ENCODE measurements at regions not wholly inside any gene's neighbourhood (a gene's known extent, or its start where the extent isn't known, plus 50 kb on each side); places are given as distances from the start of the nearest gene placed in this dataset.

- no peaks in the 10 kb centered on the region for H4K20me1 ChIP-seq (replicated peaks; ENCODE audit: control insufficient read depth, extremely low read depth, insufficient read depth, low read length)
- H2AFZ ChIP-seq (ENCODE audit: low read depth, low read length), result no peak overlapping the region
- H3K4me1 ChIP-seq (ENCODE audit: control insufficient read depth, extremely low read depth, insufficient read depth, low read length), result no peaks in the 10 kb centered on the region
- CTCF ChIA-PET, result no interaction called here
- intact Hi-C loops (cut with micrococcal nuclease), result no loop called here
- H3K36me3 ChIP-seq (ENCODE audit: control insufficient read depth in 2 of 2, extremely low read depth in 1 of 2, insufficient read depth in 2 of 2, low read length in 2 of 2), result no peaks in the 10 kb centered on the region
- no peak overlapping the region for H3K4me3 ChIP-seq (replicated peaks in 1 of 3; ENCODE audit: insufficient read depth in 1 of 3, low read depth in 1 of 3, low read length in 3 of 3)
- BruUV-seq (replicated peaks), result no TSS peak
- no peak overlapping the region for H3K9ac ChIP-seq (replicated peaks; ENCODE audit: extremely low read depth, insufficient read depth, low read length)
- H3K9me3 ChIP-seq (replicated peaks; ENCODE audit: control insufficient read depth, insufficient read depth, low read length), result no peaks in the 10 kb centered on the region
- no peak for DNase-seq (ENCODE audit: low read depth, low spot score)
- no peaks in the 10 kb centered on the region for H3K79me2 ChIP-seq (ENCODE audit: control insufficient read depth, insufficient read depth, low read length)
- dilution Hi-C loops (cut with MboI; ENCODE audit: extremely low pct_ligation_motif_present, low sequenced_read_pairs), result no loop called here
- H3K9me1 ChIP-seq (replicated peaks; ENCODE audit: control insufficient read depth, extremely low read depth, insufficient read depth, low read length), result no peaks in the 10 kb centered on the region
- TF ChIP-seq FOS (IDR thresholded peaks at IDR 0.05; ENCODE audit: borderline replicate concordance, insufficient read depth, low read length) (no peak), POLR2AphosphoS5 (IDR thresholded peaks at IDR 0.05; ENCODE audit: insufficient read depth, low read depth, low read length) (no peak), JUN (IDR thresholded peaks at IDR 0.05; ENCODE audit: borderline replicate concordance, insufficient read depth, insufficient read length, low read depth) (no peak), MYC (IDR thresholded peaks at IDR 0.05; ENCODE audit: low read depth, low read length) (no peak), GATA2 (IDR thresholded peaks at IDR 0.05; ENCODE audit: insufficient read depth, insufficient read length, low read depth, low read length) (no peak), MAX (IDR thresholded peaks at IDR 0.05; ENCODE audit: insufficient read depth, insufficient read length) (no peak), EZH2 (IDR thresholded peaks at IDR 0.05; ENCODE audit: borderline replicate concordance, low read depth, low read length, severe bottlenecking) (no peak), POLR2A (IDR thresholded peaks at IDR 0.05; ENCODE audit: low read depth, low read length) (no peak), CTCF (IDR thresholded peaks at IDR 0.05; ENCODE audit: extremely low read depth in 1 of 2, insufficient read depth in 1 of 2, low read depth in 1 of 2, low read length in 2 of 2) (no peak)
- H3K4me2 ChIP-seq (ENCODE audit: insufficient read depth, low read length), result no peak overlapping the region
- POLR2A ChIA-PET, result no interaction called here
- no peak overlapping the region for H3K27ac ChIP-seq (ENCODE audit: insufficient read depth, low read depth, low read length)
- no peaks in the 10 kb centered on the region for H3K27me3 ChIP-seq (ENCODE audit: control insufficient read depth in 2 of 2, insufficient read depth in 2 of 2, low read length in 2 of 2)
- no peak for FAIRE-seq
Measured at GRCh38 chr7:96637522-96637921, 72.1 kb downstream of the SEM1 start.
